Anterior cingulate cortex (tissue), 58 donors: ENCODE measurements at regions not wholly inside any gene's neighbourhood (a gene's known extent, or its start where the extent isn't known, plus 50 kb on each side); places are given as distances from the start of the nearest gene placed in this dataset.

Experiments
- DNase-seq, 58 donors: peaks; one replicate each; lab custom pipeline; 2025; lab: John Stamatoyannopoulos, UW

GRCh38 chr18:24862201-24862816 is 401.9 kb downstream of the HRH4 start:
- DNase-seq = peak in 1 of 58 donors; percentile 9

- no peak for DNase-seq
These were observed 407.9 kb downstream of the HRH4 start for GRCh38 chr18:24868311-24868710.

- DNase-seq = no peak
These were observed 408.4 kb downstream of the HRH4 start for GRCh38 chr18:24868760-24869237.

- no peak for DNase-seq
These were observed 408.8 kb downstream of the HRH4 start for GRCh38 chr18:24869285-24869684.

GRCh38 chr18:24875286-24875685 is 414.8 kb downstream of the HRH4 start:
- DNase-seq = no peak

- DNase-seq = no peak
These were observed 415.3 kb downstream of the HRH4 start for GRCh38 chr18:24875777-24876176.

- no peak for DNase-seq
These were observed 415.8 kb downstream of the HRH4 start for GRCh38 chr18:24876266-24876665.

- no peak for DNase-seq
These were observed 416.6 kb downstream of the HRH4 start for GRCh38 chr18:24877066-24877465.

GRCh38 chr18:24877546-24877945 is 417.1 kb downstream of the HRH4 start:
- no peak for DNase-seq

GRCh38 chr18:24878289-24878688 is 417.9 kb downstream of the HRH4 start:
- peak in 6 of 58 donors; percentile 1 to 53 (median 16) for DNase-seq

- DNase-seq = no peak
These were observed 424.8 kb downstream of the HRH4 start for GRCh38 chr18:24885276-24885675.

GRCh38 chr18:24894880-24895279 is 434.4 kb downstream of the HRH4 start:
- DNase-seq = no peak

- no peak for DNase-seq
These were observed 437.0 kb downstream of the HRH4 start for GRCh38 chr18:24897461-24897860.

GRCh38 chr18:24910221-24910620 is 441.7 kb downstream of the ZNF521 start:
- no peak for DNase-seq

GRCh38 chr18:24913507-24914170 is 438.3 kb downstream of the ZNF521 start:
- DNase-seq = no peak

GRCh38 chr18:24914171-24914525 is 437.8 kb downstream of the ZNF521 start:
- DNase-seq = no peak

GRCh38 chr18:24914685-24915084 is 437.3 kb downstream of the ZNF521 start:
- no peak for DNase-seq

- DNase-seq = no peak
These were observed 436.4 kb downstream of the ZNF521 start for GRCh38 chr18:24915547-24915946.

- no peak for DNase-seq
These were observed 434.2 kb downstream of the ZNF521 start for GRCh38 chr18:24917767-24918166.

- DNase-seq = no peak
These were observed 433.7 kb downstream of the ZNF521 start for GRCh38 chr18:24918257-24918656.

- DNase-seq = no peak
These were observed 432.7 kb downstream of the ZNF521 start for GRCh38 chr18:24919181-24919797.

- DNase-seq = no peak
These were observed 429.5 kb downstream of the ZNF521 start for GRCh38 chr18:24922491-24922890.
